ENCODE measurements at regions not wholly inside any gene's neighbourhood (a gene's known extent, or its start where the extent isn't known, plus 50 kb on each side); places are given as distances from the start of the nearest gene placed in this dataset.

DNA sequence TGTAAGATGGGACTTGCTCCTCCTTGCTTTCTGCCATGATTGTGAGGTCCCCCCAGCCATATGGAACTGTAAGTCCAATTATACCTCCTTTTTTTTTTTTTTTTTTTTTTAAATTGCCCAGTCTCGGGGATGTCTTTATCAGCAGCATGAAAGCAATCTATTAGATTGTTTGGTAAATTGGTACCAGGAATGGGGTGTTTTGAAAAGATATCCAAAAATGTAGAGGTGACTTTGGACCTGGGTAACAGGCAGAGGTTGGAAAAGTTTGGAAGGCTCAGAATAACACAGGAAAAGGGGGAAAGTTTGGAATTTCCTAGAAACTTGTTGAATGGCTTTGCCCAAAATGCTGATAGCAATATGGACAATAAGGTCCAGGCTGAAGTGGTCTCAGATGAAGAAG lies 545.8 kb upstream of the ALCAM start:
- no peak for DNase-seq

DNA sequence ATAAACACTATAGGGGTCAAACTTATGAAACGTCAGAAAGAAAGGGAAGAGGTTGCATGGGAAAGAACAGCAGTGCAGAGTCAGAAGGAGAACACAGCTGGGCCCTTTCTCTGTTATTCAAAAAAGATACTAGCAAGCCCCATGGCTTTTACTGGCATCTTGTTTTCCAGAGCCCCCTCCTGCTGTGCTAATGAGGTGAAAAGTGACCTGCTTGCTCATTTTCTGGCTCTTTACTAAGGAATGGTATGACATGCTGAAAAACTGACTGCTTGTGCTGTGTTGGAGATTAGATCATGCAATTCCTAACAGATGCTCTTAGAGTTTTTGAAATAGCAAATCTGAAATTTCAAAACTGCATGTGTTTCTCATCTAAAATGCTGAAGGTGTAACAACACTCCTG lies 541.6 kb upstream of the ALCAM start:
- DNase-seq, result no peak

DNA sequence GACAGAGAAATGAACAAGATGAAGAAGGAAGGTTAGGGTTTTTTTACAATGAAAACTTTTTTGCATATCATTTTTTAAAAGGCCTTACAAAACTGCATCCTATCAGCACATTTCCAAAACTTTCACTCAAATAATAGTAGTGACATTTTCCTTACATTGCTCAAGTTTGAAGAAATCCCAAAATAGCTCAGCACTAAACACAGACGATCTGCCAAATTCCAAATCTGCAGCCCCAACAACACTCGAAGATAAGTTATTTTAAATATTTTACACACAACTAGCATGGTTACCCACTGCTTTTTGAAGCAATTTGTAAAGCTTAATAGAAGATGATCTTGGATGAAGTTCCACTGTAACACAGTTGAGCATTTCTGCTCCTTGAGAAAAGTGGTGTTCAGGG lies 535.6 kb upstream of the ALCAM start:
- DNase-seq, result no peak

DNA sequence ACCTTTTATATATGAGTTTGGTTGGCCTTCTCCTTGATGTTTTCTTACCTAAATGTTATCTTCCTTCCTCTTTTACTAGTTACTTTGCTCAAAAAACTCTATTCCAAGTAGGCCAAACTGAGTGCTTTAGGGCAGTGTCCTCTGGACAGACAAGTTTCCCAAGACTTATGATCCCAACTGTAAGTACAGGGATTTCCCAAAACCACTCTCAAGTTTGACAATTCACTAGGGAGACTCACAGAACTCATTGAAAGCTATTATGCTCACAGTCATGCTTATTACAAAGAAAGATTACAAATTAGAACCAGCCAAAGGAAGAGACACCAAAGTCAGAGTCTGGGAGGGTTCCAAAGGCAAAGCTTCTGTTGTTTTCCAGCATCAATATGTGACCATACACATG lies 534.2 kb upstream of the ALCAM start:
- no peak for DNase-seq

DNA sequence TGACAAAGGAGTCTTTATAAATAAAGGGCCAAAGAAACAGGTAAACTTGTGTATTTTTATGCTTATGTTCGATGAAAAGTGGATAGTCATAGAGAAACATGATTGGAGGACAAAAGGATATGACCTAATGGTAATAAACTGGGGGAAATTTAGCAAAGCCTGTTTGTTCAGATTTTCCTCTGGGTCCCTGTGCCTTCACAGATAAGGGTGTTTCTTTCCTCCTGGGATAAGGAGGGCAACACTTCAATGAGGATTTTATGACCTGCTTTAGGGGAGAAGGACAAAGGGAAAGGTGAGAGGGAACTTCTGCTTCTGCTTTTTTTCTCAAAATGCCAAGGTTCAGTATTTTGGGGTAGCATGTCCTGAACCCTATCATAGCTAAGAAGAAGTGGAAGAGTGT lies 531.3 kb upstream of the ALCAM start:
- DNase-seq, result no peak

DNA sequence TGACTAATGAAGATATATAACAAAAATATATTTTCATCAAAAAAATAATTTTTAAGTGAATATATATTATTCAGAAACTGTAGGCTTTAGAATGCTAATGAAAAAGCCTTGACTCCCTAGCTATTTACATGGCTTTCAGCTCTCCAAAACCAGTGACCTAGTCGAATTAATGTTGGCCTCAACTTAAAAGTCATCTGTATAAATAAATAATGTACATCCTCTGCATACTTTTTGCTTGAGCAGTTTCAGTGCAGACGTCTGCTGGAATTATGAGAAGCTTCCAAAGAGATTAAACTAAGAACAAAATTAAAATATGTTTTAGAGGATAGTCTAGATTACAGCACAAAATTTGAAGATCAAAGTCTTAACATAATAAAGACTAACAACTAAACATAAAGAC lies 520.4 kb upstream of the ALCAM start:
- DNase-seq, result no peak

DNA sequence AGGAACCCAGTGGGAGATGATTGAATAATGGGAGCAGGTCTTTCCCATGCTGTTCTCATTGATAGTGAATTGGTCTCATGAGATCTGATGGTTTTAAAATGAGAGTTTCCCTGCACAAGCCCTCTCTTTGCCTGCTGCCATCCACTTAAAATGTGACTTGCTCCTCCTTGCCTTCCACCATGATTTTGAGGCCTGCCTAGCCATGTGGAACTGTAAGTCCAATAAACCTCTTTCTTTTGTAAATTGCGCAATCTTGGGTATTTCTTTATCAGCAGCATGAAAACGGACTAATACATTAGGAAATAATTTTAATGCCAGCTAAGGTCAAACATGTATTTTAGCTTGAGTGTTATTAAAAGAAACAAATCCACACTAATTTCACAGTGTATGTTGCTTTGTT lies 517.6 kb upstream of the ALCAM start:
- DNase-seq, result no peak

DNA sequence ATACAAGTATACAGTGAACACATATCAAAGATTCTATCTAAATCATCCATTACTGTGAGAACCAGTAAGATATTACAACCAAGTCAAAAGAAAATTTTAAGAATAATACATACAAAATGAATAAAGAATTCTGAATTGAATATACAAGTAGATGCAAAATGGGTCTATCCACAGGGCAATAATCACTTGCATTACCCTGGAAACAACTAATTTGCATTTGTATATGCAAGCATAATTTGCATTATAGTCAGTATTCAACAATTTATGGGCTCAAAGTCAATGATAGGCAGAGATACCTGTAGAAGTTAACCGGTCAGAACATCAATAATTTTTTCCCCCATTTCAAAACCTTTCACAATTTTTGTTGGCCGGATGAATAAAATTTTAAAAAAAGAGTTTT lies 512.2 kb upstream of the ALCAM start:
- DNase-seq, result no peak

DNA sequence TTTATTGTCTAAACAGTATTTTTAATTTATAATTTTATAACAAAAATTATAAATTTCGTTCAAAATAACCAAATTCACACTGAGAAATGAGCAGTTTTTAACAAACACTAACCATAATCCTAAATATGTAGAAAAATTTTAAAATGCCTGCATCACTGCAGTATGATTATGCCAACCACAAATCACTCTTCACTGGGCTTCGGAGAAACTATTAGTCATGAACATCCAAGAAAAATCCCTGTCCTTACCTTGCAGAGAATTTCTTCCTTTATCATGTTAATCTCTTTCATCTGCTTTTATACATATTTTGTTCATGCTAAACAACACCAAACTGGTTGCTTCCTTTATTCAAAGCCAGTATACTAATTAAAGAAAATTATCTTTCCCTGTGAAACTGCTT lies 511.0 kb upstream of the ALCAM start:
- no peak for DNase-seq

DNA sequence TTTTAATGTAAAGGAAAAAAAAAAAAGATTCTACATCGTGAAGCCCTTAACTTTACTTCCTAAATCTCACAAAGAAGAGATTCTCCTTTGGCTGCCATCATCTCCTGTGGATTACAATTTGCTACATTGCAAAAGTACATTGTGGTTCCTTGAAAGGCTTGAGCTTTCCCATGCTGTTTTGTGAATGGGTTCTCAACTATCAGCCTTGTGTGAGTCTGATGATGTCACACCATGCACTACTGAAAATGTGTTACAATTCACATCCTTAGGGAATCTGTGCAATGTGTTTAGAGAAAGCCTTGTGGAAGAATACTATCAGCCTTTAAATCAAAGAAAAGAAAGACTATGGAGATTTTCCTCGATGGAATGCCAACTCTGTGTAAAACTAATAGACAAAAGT lies 510.0 kb upstream of the ALCAM start:
- no peak for DNase-seq

DNA sequence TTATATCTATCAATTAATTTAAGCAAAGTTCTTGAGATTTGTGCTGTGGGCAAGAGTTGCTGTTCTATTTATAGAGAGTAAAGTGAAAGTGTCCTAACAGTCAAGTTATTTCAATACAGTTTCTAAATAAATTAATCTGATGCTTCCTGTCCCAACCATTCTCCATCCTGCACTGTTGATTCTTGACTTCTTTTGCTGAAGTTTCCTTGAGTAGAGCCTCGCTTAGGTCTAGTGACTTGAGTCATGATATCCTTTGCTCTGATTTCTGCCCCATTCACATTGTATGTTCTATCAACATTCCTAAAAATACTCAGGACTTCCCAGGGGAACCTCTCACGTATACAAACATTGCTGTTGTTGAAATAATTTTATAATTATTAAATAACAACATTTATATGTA lies 498.4 kb upstream of the ALCAM start:
- DNase-seq, result no peak

DNA sequence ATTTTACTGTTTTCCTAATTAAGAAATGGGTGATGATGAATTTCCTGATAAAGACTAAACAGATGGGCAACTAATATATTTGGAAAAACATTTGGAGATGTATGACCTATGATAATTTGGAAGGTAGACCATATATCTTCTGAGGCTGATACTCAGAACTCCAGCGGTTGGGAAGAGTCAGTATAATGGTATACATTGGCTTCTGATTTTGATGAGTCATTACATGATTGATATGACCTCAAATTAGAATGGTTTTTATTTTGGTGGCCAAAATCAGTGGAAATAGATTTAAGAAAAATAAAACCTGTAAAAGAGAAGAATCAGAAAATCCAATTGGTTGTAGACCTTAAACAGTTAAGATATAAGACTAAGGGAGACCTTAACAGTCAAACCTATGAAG lies 496.4 kb upstream of the ALCAM start:
- no peak for DNase-seq

DNA sequence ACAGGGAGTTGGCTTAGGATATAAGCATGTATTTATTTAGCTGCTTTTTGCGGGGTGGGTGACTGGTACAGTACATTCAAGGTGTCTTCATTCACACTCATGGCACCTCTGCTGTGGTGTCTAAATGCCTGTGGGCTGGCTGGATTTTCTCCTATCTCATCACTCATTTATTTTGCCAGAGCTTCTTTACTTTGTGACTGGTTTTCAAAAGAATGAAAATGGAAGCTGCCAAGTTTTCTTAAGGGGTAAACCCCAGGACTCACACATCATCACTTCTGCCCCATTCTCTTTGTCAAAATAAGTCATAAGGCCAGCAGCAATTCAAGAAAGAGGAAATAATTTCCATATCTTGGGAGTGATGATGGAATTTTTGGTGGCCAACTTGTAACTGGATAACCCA lies 493.4 kb upstream of the ALCAM start:
- DNase-seq, result peak; percentile 9

DNA sequence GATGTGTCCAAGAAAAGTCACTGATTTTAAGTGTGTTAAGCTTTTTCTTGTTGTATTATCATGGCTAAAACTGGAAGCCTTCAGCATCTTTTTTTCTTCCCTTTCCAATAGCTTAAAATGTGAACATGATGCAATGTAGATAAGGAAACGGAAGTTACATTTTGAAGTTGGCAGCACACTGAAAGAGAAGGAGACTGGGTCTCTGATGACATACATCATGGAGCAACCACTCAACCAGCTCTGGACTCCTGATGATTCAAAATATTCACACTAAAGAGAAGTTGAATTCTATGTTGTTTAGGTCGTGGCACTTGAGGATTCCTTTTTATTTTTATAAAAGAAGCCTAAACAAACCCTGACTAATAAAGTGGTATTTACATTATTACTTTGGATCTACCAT lies 488.3 kb upstream of the ALCAM start:
- DNase-seq, result no peak

DNA sequence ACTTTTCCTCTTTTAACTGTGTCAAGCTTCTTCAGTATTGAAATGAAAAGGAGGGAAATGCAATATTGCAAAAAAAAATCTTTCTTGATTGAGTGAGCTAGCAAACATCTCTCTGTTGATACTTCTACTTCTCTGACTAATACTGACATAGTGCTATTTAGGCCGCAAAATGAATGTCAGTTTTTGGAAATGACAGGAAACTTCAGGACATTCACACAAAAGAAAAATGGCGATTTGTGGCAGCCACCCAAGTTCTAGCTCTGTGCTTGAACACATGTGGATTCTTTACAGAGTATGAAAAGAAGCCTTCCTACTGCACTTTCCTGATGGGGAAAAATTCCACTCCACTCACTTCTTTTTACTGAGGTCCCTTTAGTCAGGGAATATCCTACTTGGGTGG lies 486.8 kb upstream of the ALCAM start:
- DNase-seq, result no peak

DNA sequence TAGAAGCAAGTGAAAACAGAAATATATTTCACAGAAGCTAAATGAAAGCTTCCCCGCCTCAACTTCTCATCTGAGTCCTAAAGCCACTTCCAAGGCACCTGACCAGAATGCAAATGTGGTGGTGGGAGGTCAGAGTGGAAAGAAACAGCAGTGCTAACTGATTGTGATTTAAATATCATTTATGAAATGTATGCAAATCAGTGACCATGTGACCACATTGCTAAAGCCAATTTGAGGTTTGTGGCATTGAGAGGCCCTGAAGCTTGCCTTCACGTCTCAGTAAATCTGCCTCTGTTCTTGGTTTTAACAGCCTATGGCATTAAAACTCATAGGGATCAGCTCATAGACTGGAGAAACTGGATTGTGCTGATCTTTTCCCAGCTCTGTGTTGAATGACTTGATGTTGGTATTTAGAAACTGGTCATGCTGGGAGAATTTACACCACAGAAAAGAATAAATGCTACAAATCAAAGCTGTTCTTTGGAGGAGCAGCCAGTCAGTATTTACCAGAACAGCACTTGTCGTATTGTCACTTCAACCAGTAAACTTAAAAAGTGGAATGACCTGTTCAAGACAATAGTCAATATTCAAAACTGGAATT lies 481.4 kb upstream of the ALCAM start:
- DNase-seq, result no peak

DNA sequence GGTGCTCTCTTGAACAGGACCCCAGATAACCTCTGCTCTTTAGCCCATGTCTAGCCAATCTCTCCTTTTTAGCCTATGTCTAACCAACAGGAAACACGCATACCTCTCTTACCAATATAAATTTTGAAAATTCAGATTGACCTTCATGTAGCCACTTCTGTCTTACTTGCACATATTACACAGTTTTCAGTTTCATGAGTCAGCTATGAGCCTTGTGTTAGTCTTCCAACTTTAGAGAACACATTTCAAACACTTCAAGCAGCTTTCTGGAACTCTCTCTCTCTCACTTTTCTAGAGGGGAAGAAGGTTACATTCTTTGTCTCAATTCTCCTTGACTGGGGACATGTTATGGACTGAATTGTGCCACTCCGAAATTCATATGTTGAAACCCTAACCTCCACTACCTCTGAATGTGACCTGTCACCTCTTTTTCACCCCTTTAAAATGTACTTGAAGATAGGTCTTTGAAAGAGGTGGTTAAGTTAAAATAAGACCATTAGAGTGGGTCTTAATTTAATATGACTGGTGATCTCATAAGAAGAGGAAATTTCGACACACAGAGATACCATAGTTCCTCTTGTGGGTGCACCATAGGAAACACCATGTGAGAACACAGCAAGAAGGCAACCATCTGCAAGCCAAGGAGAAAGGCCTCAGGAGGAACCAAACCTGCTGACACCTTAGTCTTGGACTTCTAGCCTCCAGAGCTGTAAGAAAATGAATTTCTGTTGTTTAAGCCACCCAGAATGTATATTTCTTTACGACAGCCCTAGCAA lies 480.3 kb upstream of the ALCAM start:
- DNase-seq, result no peak

DNA sequence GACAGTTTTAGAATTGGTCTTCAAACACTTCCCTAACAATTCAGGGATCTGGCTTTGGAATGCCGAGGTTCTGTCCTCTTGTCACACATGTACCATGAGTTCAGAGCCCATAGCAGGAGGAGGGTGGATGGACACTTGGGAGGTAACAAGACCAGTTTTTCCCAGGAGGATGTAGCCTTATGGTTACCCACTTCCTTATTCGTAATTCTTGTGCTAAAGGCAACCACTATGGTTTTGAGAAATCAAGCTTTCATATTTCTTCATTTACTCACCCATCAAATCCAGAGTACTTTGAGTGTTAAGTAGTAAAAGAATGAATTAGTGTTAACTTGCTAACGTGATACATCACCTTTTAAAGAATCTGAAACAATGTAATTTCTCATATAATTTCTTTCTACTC lies 479.6 kb upstream of the ALCAM start:
- no peak for DNase-seq

DNA sequence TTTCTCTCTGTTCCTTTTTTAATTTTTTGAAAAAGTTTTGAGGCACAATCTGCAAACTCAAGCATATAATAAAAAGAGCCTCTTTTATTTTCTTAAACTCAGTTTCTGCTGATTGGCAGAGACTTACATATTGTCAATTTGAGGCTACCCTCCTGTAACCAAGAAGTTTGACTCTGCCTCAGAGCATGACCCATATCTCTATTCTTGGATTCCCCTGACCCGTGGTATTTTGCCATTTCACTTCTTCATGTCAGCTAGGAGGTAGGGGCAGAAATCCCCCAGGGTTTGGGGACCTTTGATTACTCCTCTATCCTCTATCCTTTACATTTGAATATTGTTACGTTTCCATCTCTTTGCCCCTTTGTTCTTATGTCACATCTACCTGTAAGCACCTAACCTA lies 479.1 kb upstream of the ALCAM start:
- no peak for DNase-seq

DNA sequence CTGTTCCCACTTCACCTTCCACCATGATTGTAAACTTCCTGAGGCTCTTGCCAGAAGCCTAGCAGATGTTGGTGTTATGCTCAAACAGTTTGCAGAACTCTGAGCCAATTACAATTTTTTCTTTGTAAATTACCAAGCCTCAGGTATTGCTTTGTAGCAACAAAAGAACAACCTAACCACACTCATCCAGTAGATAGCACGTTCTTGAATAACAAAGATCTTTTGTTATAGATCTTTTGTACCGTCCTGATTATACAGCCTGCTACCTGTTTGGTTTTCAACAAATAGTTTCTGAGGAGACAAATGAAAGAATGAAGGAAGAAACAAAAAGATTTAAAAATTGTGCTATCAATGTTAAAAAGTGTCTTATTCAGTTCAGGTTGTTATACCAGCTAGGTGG lies 474.7 kb upstream of the ALCAM start:
- no peak for DNase-seq

DNA sequence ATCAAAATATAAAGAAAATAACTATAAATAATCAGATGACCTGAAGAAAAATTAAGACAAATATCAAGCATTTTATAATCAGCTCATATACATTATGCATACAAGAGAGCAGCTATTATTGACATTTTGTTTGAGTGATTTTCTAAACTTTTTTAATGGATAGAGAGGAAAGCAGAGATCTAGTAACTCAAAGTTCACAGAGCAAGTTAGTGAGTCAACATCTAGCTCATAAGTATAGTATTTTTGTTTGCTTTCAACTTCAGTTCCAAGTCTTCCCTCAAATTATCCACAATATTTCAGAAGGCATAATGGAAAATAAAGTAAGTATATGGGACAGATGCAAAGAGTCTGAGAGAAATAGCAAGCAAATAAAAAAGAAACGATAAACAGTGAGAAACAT lies 470.1 kb upstream of the ALCAM start:
- no peak for DNase-seq

DNA sequence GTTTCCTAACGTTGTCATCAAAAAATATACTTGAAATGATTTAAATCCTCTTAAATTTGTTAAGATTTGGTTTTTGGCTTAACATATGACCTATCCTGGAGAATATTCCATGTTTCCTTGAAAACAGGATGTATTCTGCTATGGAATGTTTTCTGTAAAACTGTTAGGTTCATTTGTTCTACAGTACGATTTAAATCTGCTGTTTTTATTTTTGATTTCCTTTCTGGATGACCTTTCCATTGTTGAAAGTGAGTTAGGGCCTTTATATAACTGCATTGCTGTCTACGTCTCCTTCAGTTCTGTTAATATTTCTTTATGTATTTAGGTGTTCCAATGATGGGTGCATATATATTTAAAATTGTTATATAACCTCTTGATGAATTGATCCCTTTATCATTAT lies 465.3 kb upstream of the ALCAM start:
- DNase-seq, result no peak

DNA sequence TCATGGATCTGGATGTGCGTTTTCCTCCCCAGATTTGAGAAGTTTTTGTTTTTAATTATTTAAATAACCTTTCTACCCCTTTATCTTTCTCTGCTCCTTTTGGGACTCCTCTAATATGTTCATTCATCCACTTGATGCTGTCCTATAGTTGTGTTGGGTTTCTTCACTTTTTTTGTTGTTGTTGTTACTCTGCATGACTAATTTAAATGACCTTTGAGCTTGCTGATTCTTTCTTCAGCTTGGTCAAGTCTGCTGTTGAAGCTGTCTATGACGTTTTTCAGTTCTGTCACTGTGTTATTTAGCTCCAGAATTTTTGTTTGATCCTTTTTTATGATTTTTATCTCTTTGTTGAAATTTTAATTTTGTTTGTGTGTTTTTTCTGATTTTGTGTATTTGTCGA lies 463.6 kb upstream of the ALCAM start:
- no peak for DNase-seq

DNA sequence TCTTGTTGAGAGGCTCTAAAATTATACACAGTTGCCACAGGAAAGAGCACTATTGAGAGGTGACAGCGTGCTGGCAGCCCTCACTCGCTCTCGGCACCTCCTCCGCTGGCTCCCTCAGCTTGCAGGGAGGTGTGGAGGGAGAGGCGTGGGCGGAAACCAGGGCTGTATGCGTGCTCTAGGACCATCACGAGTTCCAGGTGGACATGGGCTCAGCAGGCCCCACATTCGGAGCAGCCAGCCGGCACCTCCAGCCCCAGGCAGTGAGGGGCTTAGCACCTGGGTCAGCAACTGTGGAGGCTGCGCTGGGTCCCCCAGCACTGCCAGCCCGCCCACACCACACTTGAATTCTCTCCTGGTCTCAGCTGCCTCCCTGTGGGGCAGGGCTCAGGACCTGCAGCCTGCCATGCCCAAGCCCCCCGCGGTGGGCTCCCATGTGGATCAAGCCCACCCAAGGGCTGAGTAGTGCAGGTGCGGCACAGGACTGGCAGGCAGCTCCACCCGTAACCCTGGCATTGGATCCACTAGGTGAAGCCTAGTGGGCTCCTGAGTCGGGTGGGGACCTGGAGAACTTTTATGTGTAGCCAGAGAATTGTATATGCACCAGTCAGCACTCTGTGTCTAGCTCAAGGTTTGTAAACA lies 460.6 kb upstream of the ALCAM start:
- no peak for DNase-seq

DNA sequence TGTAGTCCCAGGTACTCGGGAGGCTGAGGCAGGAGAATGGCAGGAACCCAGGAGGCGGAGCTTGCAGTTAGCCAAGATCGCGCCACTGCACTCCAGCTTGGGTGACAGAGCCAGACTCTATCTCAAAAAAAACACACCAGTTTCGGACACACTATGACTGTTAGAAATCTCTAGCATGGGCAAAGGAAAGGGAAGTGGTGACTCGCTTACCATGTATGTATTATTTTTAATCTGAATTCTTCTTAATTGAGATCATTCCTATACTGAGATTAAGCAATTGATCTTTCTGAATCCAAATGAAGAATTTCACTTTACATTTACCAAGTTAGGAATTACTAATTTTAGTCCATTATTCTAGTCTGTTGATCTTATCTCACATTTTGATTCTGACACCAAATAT lies 459.2 kb upstream of the ALCAM start:
- DNase-seq, result peak; percentile 76
